ENCODE measurements at regions not wholly inside any gene's neighbourhood (a gene's known extent, or its start where the extent isn't known, plus 50 kb on each side); places are given as distances from the start of the nearest gene placed in this dataset.

GRCh38 chr15:77786956-77787355, 154.2 kb upstream of the LINGO1 start:
- no CpG with 5 or more reads among the region's 12 CpGs for WGBS, 2 donors
- H3K9me3 ChIP-seq = no peaks in the 10 kb centered on the region
- H3K27me3 ChIP-seq = peaks cover 0 to 73% (median 0%) of the 10 kb centered on the region in 4 donors
- DNase-seq = no peak
- intact Hi-C loops (cut with DNase I) = no loop called here
- no peak overlapping the region for H3K4me3 ChIP-seq
- H3K27ac ChIP-seq = no peak overlapping the region
- TF ChIP-seq POLR2A (IDR thresholded peaks at IDR 0.05) (no peak), CTCF (IDR thresholded peaks at IDR 0.05) (no peak)
- H3K36me3 ChIP-seq = no peaks in the 10 kb centered on the region
- H3K4me1 ChIP-seq = no peaks in the 10 kb centered on the region

GRCh38 chr15:77786181-77786890, 153.6 kb upstream of the LINGO1 start:
- intact Hi-C loops (cut with DNase I) = no loop called here
- H3K27ac ChIP-seq = no peak overlapping the region
- no peak for DNase-seq
- no peak for TF ChIP-seq POLR2A (IDR thresholded peaks at IDR 0.05)
- H3K9me3 ChIP-seq = no peaks in the 10 kb centered on the region
- 70% methylated on average over 4 to 9 of the region's 11 CpGs for WGBS, 2 donors
- no peaks in the 10 kb centered on the region for H3K36me3 ChIP-seq
- peaks cover 0 to 73% (median 0%) of the 10 kb centered on the region in 4 donors for H3K27me3 ChIP-seq
- no peak overlapping the region for H3K4me3 ChIP-seq
- H3K4me1 ChIP-seq = no peaks in the 10 kb centered on the region

- peaks cover 0 to 13% (median 0%) of the 10 kb centered on the region in 3 donors for H3K9me3 ChIP-seq
- DNase-seq = no peak
- H3K36me3 ChIP-seq = no peaks in the 10 kb centered on the region
- H3K27me3 ChIP-seq = peaks cover 0 to 56% (median 0%) of the 10 kb centered on the region in 4 donors
- TF ChIP-seq CTCF (IDR thresholded peaks at IDR 0.05) (peak in 1 of 6 experiments; percentile 52), POLR2A (IDR thresholded peaks at IDR 0.05) (no peak)
- intact Hi-C loops (cut with DNase I) = no loop called here
- H3K27ac ChIP-seq = no peak overlapping the region
- no peak overlapping the region for H3K4me3 ChIP-seq
- WGBS, 2 donors = 36 to 41% methylated on average over 5 to 8 of the region's 11 CpGs
- no peaks in the 10 kb centered on the region for H3K4me1 ChIP-seq
Observed at GRCh38 chr15:77784361-77785292, 151.9 kb upstream of the LINGO1 start.

GRCh38 chr15:77783636-77784035, 150.9 kb upstream of the LINGO1 start:
- no peak overlapping the region for H3K27ac ChIP-seq
- H3K4me1 ChIP-seq = no peaks in the 10 kb centered on the region
- H3K9me3 ChIP-seq = peaks cover 0 to 13% (median 0%) of the 10 kb centered on the region in 3 donors
- H3K27me3 ChIP-seq = peaks cover 0 to 56% (median 0%) of the 10 kb centered on the region in 4 donors
- intact Hi-C loops (cut with DNase I) = no loop called here
- H3K36me3 ChIP-seq = no peaks in the 10 kb centered on the region
- no peak for DNase-seq
- WGBS, 2 donors = 25 to 27% methylated on average over 3 to 6 of the region's 10 CpGs
- TF ChIP-seq CTCF (IDR thresholded peaks at IDR 0.05) (no peak), POLR2A (IDR thresholded peaks at IDR 0.05) (no peak)
- H3K4me3 ChIP-seq = no peak overlapping the region

- no peaks in the 10 kb centered on the region for H3K36me3 ChIP-seq
- TF ChIP-seq POLR2A (IDR thresholded peaks at IDR 0.05) (no peak), CTCF (IDR thresholded peaks at IDR 0.05) (no peak)
- intact Hi-C loops (cut with DNase I) = no loop called here
- 91 to 93% methylated on average over 4 of the region's 4 CpGs for WGBS, 2 donors
- no peak overlapping the region for H3K27ac ChIP-seq
- H3K27me3 ChIP-seq = peaks cover 0 to 47% (median 0%) of the 10 kb centered on the region in 4 donors
- H3K4me3 ChIP-seq = no peak overlapping the region
- peaks cover 0 to 13% (median 0%) of the 10 kb centered on the region in 3 donors for H3K9me3 ChIP-seq
- H3K4me1 ChIP-seq = no peaks in the 10 kb centered on the region
- DNase-seq = no peak
Observed at GRCh38 chr15:77782691-77783090, 150.0 kb upstream of the LINGO1 start.

Measured in esophagus squamous epithelium (tissue), 5 donors.